Esophagus muscularis mucosa (tissue), 4 donors: ENCODE measurements at regions not wholly inside any gene's neighbourhood (a gene's known extent, or its start where the extent isn't known, plus 50 kb on each side); places are given as distances from the start of the nearest gene placed in this dataset.

Source experiments
- EP300 ChIP-seq: sonication (generic); formaldehyde crosslinking; IDR thresholded peaks from one replicate; pipeline ENCODE4 v1.6.1; 2017; ENCODE audit warnings: antibody characterized with exemption
- POLR2A ChIP-seq: fragments of 450-650 bp; IDR thresholded peaks from one replicate; pipeline ENCODE4 v1.6.1; 2017; ENCODE audit warnings: antibody characterized with exemption, moderate library complexity, mild to moderate bottlenecking, low read depth
- TF ChIP-seq, protein P1 (sequence below), 3 experiments: fragments of 200-600 bp in 2 of 3; fragments of 450-650 bp in 1 of 3; sonication (generic) in 2 of 3; IDR thresholded peaks; one replicate each; pipeline ENCODE4 v1.5.1; 2017 to 2019; ENCODE audit warnings: antibody characterized with exemption in 3 of 3, mild to moderate bottlenecking in 2 of 3, moderate library complexity in 1 of 3

DNA sequence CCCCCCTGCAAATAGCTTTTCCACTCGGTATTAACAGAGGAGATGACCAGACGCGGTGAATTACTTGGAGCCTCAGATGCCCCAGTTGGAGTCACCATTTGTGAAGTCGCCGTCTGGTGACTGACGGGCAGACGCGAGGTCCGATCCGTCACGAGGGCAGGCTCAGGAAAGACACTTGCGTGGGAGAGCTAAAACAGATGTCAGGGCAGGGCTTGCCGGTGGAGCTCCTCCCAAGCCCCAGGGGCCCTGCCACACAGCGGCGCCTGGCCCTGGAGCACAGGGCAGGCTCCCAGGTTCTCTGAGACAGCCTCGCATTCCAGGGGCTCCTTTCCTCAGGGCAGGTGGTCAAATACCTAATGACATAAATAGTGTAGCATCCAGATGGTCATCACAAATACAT is 348.3 kb downstream of the C16orf95 start:
- TF ChIP-seq EP300 (no peak), POLR2A (no peak)
- TF ChIP-seq, protein P1, sequence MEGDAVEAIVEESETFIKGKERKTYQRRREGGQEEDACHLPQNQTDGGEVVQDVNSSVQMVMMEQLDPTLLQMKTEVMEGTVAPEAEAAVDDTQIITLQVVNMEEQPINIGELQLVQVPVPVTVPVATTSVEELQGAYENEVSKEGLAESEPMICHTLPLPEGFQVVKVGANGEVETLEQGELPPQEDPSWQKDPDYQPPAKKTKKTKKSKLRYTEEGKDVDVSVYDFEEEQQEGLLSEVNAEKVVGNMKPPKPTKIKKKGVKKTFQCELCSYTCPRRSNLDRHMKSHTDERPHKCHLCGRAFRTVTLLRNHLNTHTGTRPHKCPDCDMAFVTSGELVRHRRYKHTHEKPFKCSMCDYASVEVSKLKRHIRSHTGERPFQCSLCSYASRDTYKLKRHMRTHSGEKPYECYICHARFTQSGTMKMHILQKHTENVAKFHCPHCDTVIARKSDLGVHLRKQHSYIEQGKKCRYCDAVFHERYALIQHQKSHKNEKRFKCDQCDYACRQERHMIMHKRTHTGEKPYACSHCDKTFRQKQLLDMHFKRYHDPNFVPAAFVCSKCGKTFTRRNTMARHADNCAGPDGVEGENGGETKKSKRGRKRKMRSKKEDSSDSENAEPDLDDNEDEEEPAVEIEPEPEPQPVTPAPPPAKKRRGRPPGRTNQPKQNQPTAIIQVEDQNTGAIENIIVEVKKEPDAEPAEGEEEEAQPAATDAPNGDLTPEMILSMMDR (IDR thresholded peaks at IDR 0.05), result no peak
